ENCODE measurements at regions not wholly inside any gene's neighbourhood (a gene's known extent, or its start where the extent isn't known, plus 50 kb on each side); places are given as distances from the start of the nearest gene placed in this dataset.

GRCh38 chr22:49535527-49536125, 292.0 kb downstream of the BRD1 start:
- intact Hi-C loops (cut with micrococcal nuclease) = loop anchor here (10.0 kb wide), 1 partner anchor 101 kb away; no protein-coding TSS in a partner anchor
- no peak for ATAC-seq
- Histone ChIP-seq H4K20me1 (ENCODE audit: insufficient read depth) (0 out of 2 replicates have a peak, but pooled peaks cover 5% of the 10 kb centered on the region), H3K9ac (ENCODE audit: low read length) (no peak overlapping the region), H3K4me1 (ENCODE audit: control insufficient read depth in 1 of 2, insufficient read depth in 2 of 2, low read length in 2 of 2) (no peaks in the 10 kb centered on the region), H3K79me2 (ENCODE audit: insufficient read depth, low read length) (peaks cover 7% of the 10 kb centered on the region; the same call in 1 of the 2 replicates), H3K36me3 (ENCODE audit: control insufficient read depth in 1 of 2, insufficient read depth in 2 of 2, low read length in 2 of 2) (no peaks in the 10 kb centered on the region), H2AFZ (ENCODE audit: low read depth, low read length, poor library complexity, severe bottlenecking) (no peak overlapping the region), H3K9me2 (ENCODE audit: insufficient read depth) (no peaks in the 10 kb centered on the region), H3K4me2 (ENCODE audit: low read length) (no peak overlapping the region), H3K4me3 (replicated peaks in 1 of 2; ENCODE audit: low read depth in 1 of 2, low read length in 2 of 2) (no peak overlapping the region), H3K27me3 (ENCODE audit: insufficient read depth, low read length) (no peaks in the 10 kb centered on the region), H3K27ac (ENCODE audit: low read depth, low read length) (no peak overlapping the region), H3K9me3 (ENCODE audit: control insufficient read depth in 1 of 2, insufficient read depth in 1 of 2, low read depth in 1 of 2, low read length in 2 of 2) (no peaks in the 10 kb centered on the region)
- CTCF ChIA-PET = no interaction called here
- POLR2A ChIA-PET = no interaction called here
- no peak for TF ChIP-seq FOSL1 (IDR thresholded peaks at IDR 0.05; ENCODE audit: low read depth)
- no peak for TF ChIP-seq CBX3 (IDR thresholded peaks at IDR 0.05; ENCODE audit: low read depth)
- RAD21 ChIA-PET (ENCODE audit: low non-redundant PET in 1 of 2, low total read pairs in 2 of 2, uncharacterized antibody in 2 of 2, unreplicated experiment in 2 of 2) = no interaction called here
- no TSS peak for BruUV-seq (replicated peaks)
- DNase-seq (ENCODE audit: low read depth, low spot score) = no peak

- Histone ChIP-seq H3K36me3 (ENCODE audit: control insufficient read depth in 1 of 2, insufficient read depth in 2 of 2, low read length in 2 of 2) (no peaks in the 10 kb centered on the region), H3K4me2 (ENCODE audit: low read length) (no peak overlapping the region), H3K9me3 (ENCODE audit: control insufficient read depth in 1 of 2, insufficient read depth in 1 of 2, low read depth in 1 of 2, low read length in 2 of 2) (no peaks in the 10 kb centered on the region), H3K79me2 (ENCODE audit: insufficient read depth, low read length) (peaks cover 7% of the 10 kb centered on the region; the same call in 1 of the 2 replicates), H3K4me1 (ENCODE audit: control insufficient read depth in 1 of 2, insufficient read depth in 2 of 2, low read length in 2 of 2) (no peaks in the 10 kb centered on the region), H3K9ac (ENCODE audit: low read length) (no peak overlapping the region), H2AFZ (ENCODE audit: low read depth, low read length, poor library complexity, severe bottlenecking) (no peak overlapping the region), H3K27me3 (ENCODE audit: insufficient read depth, low read length) (no peaks in the 10 kb centered on the region), H3K9me2 (ENCODE audit: insufficient read depth) (no peaks in the 10 kb centered on the region), H3K4me3 (replicated peaks in 1 of 2; ENCODE audit: low read depth in 1 of 2, low read length in 2 of 2) (no peak overlapping the region), H4K20me1 (ENCODE audit: insufficient read depth) (0 out of 2 replicates have a peak, but pooled peaks cover 5% of the 10 kb centered on the region), H3K27ac (ENCODE audit: low read depth, low read length) (no peak overlapping the region)
- ChIA-PET CTCF (no interaction called here), POLR2A (no interaction called here), RAD21 (ENCODE audit: low non-redundant PET in 1 of 2, low total read pairs in 2 of 2, uncharacterized antibody in 2 of 2, unreplicated experiment in 2 of 2) (no interaction called here)
- intact Hi-C loops (cut with micrococcal nuclease) = loop anchor here (10.0 kb wide), 1 partner anchor 100 kb away; no protein-coding TSS in a partner anchor
- no peak for DNase-seq (ENCODE audit: low read depth, low spot score)
- TF ChIP-seq CTCF (IDR thresholded peaks at IDR 0.05 in 2 of 3, conservative IDR thresholded peaks at IDR 0.05 in 1 of 3; ENCODE audit: borderline replicate concordance in 1 of 3, insufficient read depth in 1 of 3, low read depth in 2 of 3, low read length in 2 of 3) (no peak), CEBPB (IDR thresholded peaks at IDR 0.05; ENCODE audit: low read depth) (no peak), SP1 (IDR thresholded peaks at IDR 0.05; ENCODE audit: low read depth) (no peak), POLR2A (IDR thresholded peaks at IDR 0.05; ENCODE audit: borderline replicate concordance, extremely low read depth, insufficient read depth, insufficient read length) (no peak), EZH2phosphoT487 (IDR thresholded peaks at IDR 0.05; ENCODE audit: borderline replicate concordance) (no peak), TCF7L2 (IDR thresholded peaks at IDR 0.05; ENCODE audit: borderline replicate concordance, extremely low read depth, insufficient read depth, insufficient read length) (no peak)
- ATAC-seq = no peak
- no TSS peak for BruUV-seq (replicated peaks)
Measured at GRCh38 chr22:49535126-49535525, 292.5 kb downstream of the BRD1 start.
